Activated T-helper 1 cell treated with Interleukin-2 at 50 U/mL for 16 hours (primary cell): ENCODE measurements at regions not wholly inside any gene's neighbourhood (a gene's known extent, or its start where the extent isn't known, plus 50 kb on each side); places are given as distances from the start of the nearest gene placed in this dataset.
A peak's percentile ranks its signal among the peaks of the same experiment; 100 is the strongest.
"Not testable (repeated sequence)": the region's sequence is repeated elsewhere in the genome, so short reads cannot be mapped to it uniquely, and the experiment has no call there.

Source experiments
- DNase-seq: peaks from one replicate; pipeline ENCODE4 v3.0.0-alpha.2; 2020; ENCODE audit warnings: low read depth

GRCh38 chr7:65251851-65252620 is 121.6 kb upstream of the ZNF92 start:
- no peak for DNase-seq

GRCh38 chr7:65250697-65251395 is 122.8 kb upstream of the ZNF92 start:
- DNase-seq: no peak

- DNase-seq: no peak
Measured at GRCh38 chr7:65250216-65250615, 123.4 kb upstream of the ZNF92 start.

- no peak for DNase-seq
Measured at GRCh38 chr7:65247491-65247890, 126.2 kb upstream of the ZNF92 start.

- DNase-seq: no peak
Measured at GRCh38 chr7:65239707-65240352, 133.8 kb upstream of the ZNF92 start.

GRCh38 chr7:65239324-65239706 is 134.3 kb upstream of the ZNF92 start:
- DNase-seq: no peak

GRCh38 chr7:65238785-65239184 is 134.9 kb upstream of the ZNF92 start:
- DNase-seq: no peak

- no peak for DNase-seq
Measured at GRCh38 chr7:65235586-65235985, 138.1 kb upstream of the ZNF92 start.

- no peak for DNase-seq
Measured at GRCh38 chr7:65233409-65234034, 140.1 kb upstream of the ZNF92 start.

GRCh38 chr7:65230231-65230630 is 143.4 kb upstream of the ZNF92 start:
- no peak for DNase-seq

- DNase-seq: no peak
Measured at GRCh38 chr7:65225422-65226006, 148.1 kb upstream of the ZNF92 start.

- DNase-seq: no peak
Measured at GRCh38 chr7:65222655-65223054, 151.0 kb upstream of the ZNF92 start.

- no peak for DNase-seq
Measured at GRCh38 chr7:65221683-65222082, 152.0 kb upstream of the ZNF92 start.

- DNase-seq: no peak
Measured at GRCh38 chr7:65219623-65220022, 154.0 kb upstream of the ZNF92 start.

- peak; percentile 39 for DNase-seq
Measured at GRCh38 chr7:65216469-65216868, 157.2 kb upstream of the ZNF92 start.

- not testable (repeated sequence) for DNase-seq
Measured at GRCh38 chr7:65213260-65213659, 160.4 kb upstream of the ZNF92 start.

- not testable (repeated sequence) for DNase-seq
Measured at GRCh38 chr7:65199221-65199620, 174.4 kb upstream of the ZNF92 start.

- DNase-seq: not testable (repeated sequence)
Measured at GRCh38 chr7:65193334-65194058, 180.2 kb upstream of the ZNF92 start.

GRCh38 chr7:65177041-65177440 is 170.6 kb upstream of the ERV3-1 start:
- not testable (repeated sequence) for DNase-seq

- DNase-seq: not testable (repeated sequence)
Measured at GRCh38 chr7:65150105-65150504, 143.6 kb upstream of the ERV3-1 start.

- not testable (repeated sequence) for DNase-seq
Measured at GRCh38 chr7:65146118-65146914, 139.8 kb upstream of the ERV3-1 start.
